HL-60 (cell line): ENCODE measurements at regions not wholly inside any gene's neighbourhood (a gene's known extent, or its start where the extent isn't known, plus 50 kb on each side); places are given as distances from the start of the nearest gene placed in this dataset.

Experiments
- DNase-seq, 2 experiments: peaks; one replicate each; pipeline ENCODE4 v3.0.0-alpha.2; 2010 to 2020; ENCODE audit warnings: low read depth in 1 of 2, low spot score in 1 of 2
- H3K27ac ChIP-seq: fragments of 250-450 bp; sonication (Bioruptor Pico); replicated peaks from 2 replicates; pipeline ENCODE4 v1.5.1; 2020; ENCODE audit warnings: mild to moderate bottlenecking, moderate library complexity
- H3K27me3 ChIP-seq: fragments of 250-450 bp; sonication (Bioruptor Pico); 2 replicates; pipeline ENCODE4 v1.5.1; 2021; ENCODE audit warnings: mild to moderate bottlenecking, moderate library complexity; ENCODE audit not compliant: insufficient read depth, poor library complexity, severe bottlenecking
- H3K4me3 ChIP-seq: replicated peaks from 2 replicates; pipeline ENCODE4 v1.5.1; 2011; ENCODE audit warnings: mild to moderate bottlenecking, control low read depth, low read length; ENCODE audit not compliant: insufficient read depth
- GABPA ChIP-seq: IDR thresholded peaks from 2 replicates; pipeline ENCODE4 v1.6.1; 2012; ENCODE audit warnings: low read depth
- POLR2AphosphoS5 ChIP-seq: IDR thresholded peaks from 2 replicates; pipeline ENCODE4 v1.6.1; 2012; ENCODE audit warnings: low read depth
- SPI1 ChIP-seq: IDR thresholded peaks from 2 replicates; pipeline ENCODE4 v1.6.1; 2012; ENCODE audit warnings: low read depth, mild to moderate bottlenecking, borderline replicate concordance
- TF ChIP-seq, protein P1 (sequence below): IDR thresholded peaks from one replicate; pipeline ENCODE4 v1.5.1; 2011; ENCODE audit warnings: low read length, control low read depth, inconsistent platforms; ENCODE audit not compliant: insufficient read depth
- TF ChIP-seq, protein P2 (sequence below): IDR thresholded peaks from 2 replicates; pipeline ENCODE4 v1.6.1; 2012; ENCODE audit warnings: low read depth; ENCODE audit not compliant: insufficient replicate concordance

GRCh38 chr5:67358186-67358585 is 161.6 kb upstream of the CD180 start:
- no peak for DNase-seq
- no peaks in the 10 kb centered on the region for H3K27me3 ChIP-seq
- H3K4me3 ChIP-seq: no peak overlapping the region
- no peak overlapping the region for H3K27ac ChIP-seq
- TF ChIP-seq, protein P1, sequence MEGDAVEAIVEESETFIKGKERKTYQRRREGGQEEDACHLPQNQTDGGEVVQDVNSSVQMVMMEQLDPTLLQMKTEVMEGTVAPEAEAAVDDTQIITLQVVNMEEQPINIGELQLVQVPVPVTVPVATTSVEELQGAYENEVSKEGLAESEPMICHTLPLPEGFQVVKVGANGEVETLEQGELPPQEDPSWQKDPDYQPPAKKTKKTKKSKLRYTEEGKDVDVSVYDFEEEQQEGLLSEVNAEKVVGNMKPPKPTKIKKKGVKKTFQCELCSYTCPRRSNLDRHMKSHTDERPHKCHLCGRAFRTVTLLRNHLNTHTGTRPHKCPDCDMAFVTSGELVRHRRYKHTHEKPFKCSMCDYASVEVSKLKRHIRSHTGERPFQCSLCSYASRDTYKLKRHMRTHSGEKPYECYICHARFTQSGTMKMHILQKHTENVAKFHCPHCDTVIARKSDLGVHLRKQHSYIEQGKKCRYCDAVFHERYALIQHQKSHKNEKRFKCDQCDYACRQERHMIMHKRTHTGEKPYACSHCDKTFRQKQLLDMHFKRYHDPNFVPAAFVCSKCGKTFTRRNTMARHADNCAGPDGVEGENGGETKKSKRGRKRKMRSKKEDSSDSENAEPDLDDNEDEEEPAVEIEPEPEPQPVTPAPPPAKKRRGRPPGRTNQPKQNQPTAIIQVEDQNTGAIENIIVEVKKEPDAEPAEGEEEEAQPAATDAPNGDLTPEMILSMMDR: no peak
- TF ChIP-seq, protein P2, sequence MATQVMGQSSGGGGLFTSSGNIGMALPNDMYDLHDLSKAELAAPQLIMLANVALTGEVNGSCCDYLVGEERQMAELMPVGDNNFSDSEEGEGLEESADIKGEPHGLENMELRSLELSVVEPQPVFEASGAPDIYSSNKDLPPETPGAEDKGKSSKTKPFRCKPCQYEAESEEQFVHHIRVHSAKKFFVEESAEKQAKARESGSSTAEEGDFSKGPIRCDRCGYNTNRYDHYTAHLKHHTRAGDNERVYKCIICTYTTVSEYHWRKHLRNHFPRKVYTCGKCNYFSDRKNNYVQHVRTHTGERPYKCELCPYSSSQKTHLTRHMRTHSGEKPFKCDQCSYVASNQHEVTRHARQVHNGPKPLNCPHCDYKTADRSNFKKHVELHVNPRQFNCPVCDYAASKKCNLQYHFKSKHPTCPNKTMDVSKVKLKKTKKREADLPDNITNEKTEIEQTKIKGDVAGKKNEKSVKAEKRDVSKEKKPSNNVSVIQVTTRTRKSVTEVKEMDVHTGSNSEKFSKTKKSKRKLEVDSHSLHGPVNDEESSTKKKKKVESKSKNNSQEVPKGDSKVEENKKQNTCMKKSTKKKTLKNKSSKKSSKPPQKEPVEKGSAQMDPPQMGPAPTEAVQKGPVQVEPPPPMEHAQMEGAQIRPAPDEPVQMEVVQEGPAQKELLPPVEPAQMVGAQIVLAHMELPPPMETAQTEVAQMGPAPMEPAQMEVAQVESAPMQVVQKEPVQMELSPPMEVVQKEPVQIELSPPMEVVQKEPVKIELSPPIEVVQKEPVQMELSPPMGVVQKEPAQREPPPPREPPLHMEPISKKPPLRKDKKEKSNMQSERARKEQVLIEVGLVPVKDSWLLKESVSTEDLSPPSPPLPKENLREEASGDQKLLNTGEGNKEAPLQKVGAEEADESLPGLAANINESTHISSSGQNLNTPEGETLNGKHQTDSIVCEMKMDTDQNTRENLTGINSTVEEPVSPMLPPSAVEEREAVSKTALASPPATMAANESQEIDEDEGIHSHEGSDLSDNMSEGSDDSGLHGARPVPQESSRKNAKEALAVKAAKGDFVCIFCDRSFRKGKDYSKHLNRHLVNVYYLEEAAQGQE: no peak
- no peak for TF ChIP-seq POLR2AphosphoS5

- DNase-seq: no peak
- TF ChIP-seq, protein P1: no peak
- TF ChIP-seq, protein P2: no peak
- TF ChIP-seq POLR2AphosphoS5: no peak
- no peak for TF ChIP-seq SPI1
- TF ChIP-seq GABPA: no peak
- Histone ChIP-seq H3K27me3 (no peaks in the 10 kb centered on the region), H3K4me3 (no peak overlapping the region), H3K27ac (no peak overlapping the region)
Measured at GRCh38 chr5:67355120-67355713, 158.6 kb upstream of the CD180 start.

DNA sequence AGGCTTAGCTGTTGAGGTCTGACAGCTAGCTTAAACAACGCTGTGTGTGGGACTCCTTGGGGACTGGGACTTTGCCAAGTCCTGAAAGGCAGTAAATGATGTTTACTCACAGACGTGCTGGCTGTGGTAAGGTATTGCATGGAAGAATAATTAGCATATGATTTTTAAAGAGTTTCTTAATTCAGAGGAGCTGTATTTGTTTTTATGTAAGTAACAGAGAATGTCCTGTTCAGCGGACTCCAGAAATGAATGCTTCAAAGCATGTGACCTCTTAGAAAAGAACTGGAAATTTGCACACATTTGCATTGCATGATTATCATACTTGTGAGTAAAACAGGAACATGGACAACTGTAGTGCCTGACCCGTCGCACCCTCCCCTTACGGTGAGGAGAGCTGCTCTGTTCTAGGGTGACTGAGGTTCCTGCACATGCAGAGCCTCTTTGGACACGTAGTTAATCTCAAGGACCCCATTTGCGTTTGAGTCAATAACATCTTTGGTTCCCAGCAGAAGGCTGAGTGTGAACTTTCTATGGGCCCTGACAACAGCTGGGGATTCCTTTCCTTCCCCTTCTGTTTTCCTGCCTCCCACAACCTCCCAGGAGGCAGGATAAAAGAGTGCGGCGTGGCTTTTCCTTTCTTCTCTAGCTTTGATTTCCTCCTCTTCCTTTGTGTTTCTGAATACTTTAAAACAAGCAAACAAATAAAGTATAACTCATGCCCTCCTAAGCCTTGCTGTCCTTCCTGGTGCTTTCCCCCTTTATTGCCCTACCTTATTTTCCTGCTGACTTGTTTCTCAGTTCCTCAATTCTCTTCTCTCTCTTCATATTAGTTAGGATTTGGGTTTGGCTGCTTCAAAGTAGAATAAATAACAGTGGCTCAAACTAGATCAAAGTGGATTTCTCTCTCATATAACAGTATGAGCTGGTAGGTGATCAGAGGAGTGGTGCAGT is 157.2 kb upstream of the CD180 start:
- DNase-seq: no peak
- no peak overlapping the region for H3K4me3 ChIP-seq

More for the DNA sequence above, 157.2 kb upstream of the CD180 start:
- Histone ChIP-seq H3K27me3 (no peaks in the 10 kb centered on the region), H3K27ac (no peak overlapping the region)
- TF ChIP-seq, protein P1: no peak
- TF ChIP-seq POLR2AphosphoS5 (no peak), GABPA (no peak), SPI1 (no peak)
- TF ChIP-seq, protein P2: no peak
